HG03108 (cell line): ENCODE measurements at regions not wholly inside any gene's neighbourhood (a gene's known extent, or its start where the extent isn't known, plus 50 kb on each side); places are given as distances from the start of the nearest gene placed in this dataset.

Source experiments
- ATAC-seq: cut with Tn5 transposase; IDR thresholded peaks from one replicate; pipeline ENCODE4 v1.9.1; 2021; ENCODE audit warnings: moderate library complexity; ENCODE audit not compliant: unreplicated experiment

- ATAC-seq: no peak
These were observed 273.6 kb downstream of the LRFN2 start for GRCh38 chr6:40313582-40313981.

GRCh38 chr6:40312213-40313015 lies 274.8 kb downstream of the LRFN2 start:
- ATAC-seq: no peak

GRCh38 chr6:40308533-40309306 lies 278.4 kb downstream of the LRFN2 start:
- ATAC-seq: no peak

GRCh38 chr6:40307712-40308111 lies 279.5 kb downstream of the LRFN2 start:
- ATAC-seq: no peak

- no peak for ATAC-seq
These were observed 284.2 kb downstream of the LRFN2 start for GRCh38 chr6:40302856-40303454.

- no peak for ATAC-seq
These were observed 287.5 kb downstream of the LRFN2 start for GRCh38 chr6:40299681-40300080.

GRCh38 chr6:40298207-40298606 lies 289.0 kb downstream of the LRFN2 start:
- no peak for ATAC-seq

GRCh38 chr6:40295251-40295950 lies 291.8 kb downstream of the LRFN2 start:
- ATAC-seq: no peak

GRCh38 chr6:40293460-40294185 lies 293.5 kb downstream of the LRFN2 start:
- no peak for ATAC-seq

- ATAC-seq: no peak
These were observed 294.1 kb downstream of the LRFN2 start for GRCh38 chr6:40293060-40293459.

GRCh38 chr6:40290816-40291215 lies 296.3 kb downstream of the LRFN2 start:
- no peak for ATAC-seq

- no peak for ATAC-seq
These were observed 298.2 kb downstream of the LRFN2 start for GRCh38 chr6:40288919-40289318.

GRCh38 chr6:40287296-40287850 lies 299.8 kb downstream of the LRFN2 start:
- no peak for ATAC-seq

- no peak for ATAC-seq
These were observed 300.4 kb downstream of the LRFN2 start for GRCh38 chr6:40286721-40287120.

- no peak for ATAC-seq
These were observed 301.2 kb downstream of the LRFN2 start for GRCh38 chr6:40285996-40286395.

- ATAC-seq: no peak
These were observed 301.6 kb downstream of the LRFN2 start for GRCh38 chr6:40285535-40285934.

GRCh38 chr6:40282986-40283385 lies 304.2 kb downstream of the LRFN2 start:
- no peak for ATAC-seq

GRCh38 chr6:40281402-40281801 lies 305.8 kb downstream of the LRFN2 start:
- ATAC-seq: no peak

- ATAC-seq: no peak
These were observed 306.9 kb downstream of the LRFN2 start for GRCh38 chr6:40280231-40280630.

GRCh38 chr6:40276141-40276540 lies 311.0 kb downstream of the LRFN2 start:
- ATAC-seq: no peak
